ENCODE measurements at regions not wholly inside any gene's neighbourhood (a gene's known extent, or its start where the extent isn't known, plus 50 kb on each side); places are given as distances from the start of the nearest gene placed in this dataset.
"Not testable (repeated sequence)": the region's sequence is repeated elsewhere in the genome, so short reads cannot be mapped to it uniquely, and the experiment has no call there.

DNA sequence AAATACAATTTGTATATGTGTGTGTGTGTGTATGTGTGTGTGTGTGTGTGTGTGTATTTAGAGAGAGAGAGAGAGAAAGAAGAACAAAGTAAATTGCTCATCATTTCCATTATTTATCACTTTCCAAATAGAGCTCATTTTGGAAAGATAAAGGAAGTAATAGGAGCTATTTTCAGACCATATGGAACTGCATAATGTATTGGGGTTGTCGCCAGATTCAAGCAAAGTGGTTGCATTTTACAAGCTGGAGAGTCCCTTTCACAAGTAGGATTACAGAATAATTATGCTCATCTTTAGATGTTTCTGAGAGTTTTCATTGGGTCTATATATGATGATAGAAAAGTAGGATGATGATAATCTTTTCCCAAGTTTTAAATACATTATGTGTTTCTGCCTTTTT lies 842.7 kb upstream of the SLC10A2 start:
- no peak overlapping the region for H3K27ac ChIP-seq (ENCODE audit: low read length)
- no peak overlapping the region for H3K9ac ChIP-seq (ENCODE audit: low read length)
- H3K4me1 ChIP-seq (ENCODE audit: control insufficient read depth, low read depth, low read length): no peaks in the 10 kb centered on the region
- no peaks in the 10 kb centered on the region for H3K27me3 ChIP-seq (ENCODE audit: control insufficient read depth, insufficient read depth, low read length)
- no peaks in the 10 kb centered on the region for H3K36me3 ChIP-seq (ENCODE audit: control insufficient read depth, low read depth, low read length)
- no peaks in the 10 kb centered on the region for H3K9me3 ChIP-seq (ENCODE audit: control insufficient read depth, low read depth, low read length)
- H3K4me3 ChIP-seq (ENCODE audit: low read length): no peak overlapping the region

DNA sequence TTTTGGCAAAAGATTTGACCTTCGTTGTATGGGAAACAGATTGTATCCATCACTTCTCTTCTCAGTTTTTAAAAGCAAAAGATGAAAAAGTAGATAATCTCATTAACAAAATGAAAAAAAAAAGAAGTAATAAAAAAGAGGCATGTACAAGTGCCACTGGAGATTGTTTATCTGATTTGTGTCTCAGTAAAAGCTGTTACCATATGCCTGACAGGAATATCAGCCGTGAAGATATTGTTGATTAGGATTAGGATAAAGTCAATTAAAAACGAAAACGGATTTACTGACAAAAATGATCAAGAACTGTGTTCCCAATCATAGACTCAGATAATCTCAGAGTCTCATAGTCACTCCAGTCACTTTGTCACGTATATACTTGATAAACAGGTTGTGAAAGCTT lies 842.1 kb upstream of the SLC10A2 start:
- Histone ChIP-seq H3K4me1 (ENCODE audit: control insufficient read depth, low read depth, low read length) (no peaks in the 10 kb centered on the region), H3K27ac (ENCODE audit: low read length) (no peak overlapping the region), H3K36me3 (ENCODE audit: control insufficient read depth, low read depth, low read length) (no peaks in the 10 kb centered on the region), H3K9me3 (ENCODE audit: control insufficient read depth, low read depth, low read length) (no peaks in the 10 kb centered on the region), H3K9ac (ENCODE audit: low read length) (no peak overlapping the region), H3K4me3 (ENCODE audit: low read length) (no peak overlapping the region), H3K27me3 (ENCODE audit: control insufficient read depth, insufficient read depth, low read length) (no peaks in the 10 kb centered on the region)

- H3K9ac ChIP-seq (ENCODE audit: low read length): no peak overlapping the region
- H3K4me1 ChIP-seq (ENCODE audit: control insufficient read depth, low read depth, low read length): no peaks in the 10 kb centered on the region
- H3K27ac ChIP-seq (ENCODE audit: low read length): no peak overlapping the region
- H3K27me3 ChIP-seq (ENCODE audit: control insufficient read depth, insufficient read depth, low read length): no peaks in the 10 kb centered on the region
- H3K9me3 ChIP-seq (ENCODE audit: control insufficient read depth, low read depth, low read length): no peaks in the 10 kb centered on the region
- H3K36me3 ChIP-seq (ENCODE audit: control insufficient read depth, low read depth, low read length): no peaks in the 10 kb centered on the region
- no peak overlapping the region for H3K4me3 ChIP-seq (ENCODE audit: low read length)
These were observed 837.6 kb upstream of the SLC10A2 start for GRCh38 chr13:103903790-103904189.

DNA sequence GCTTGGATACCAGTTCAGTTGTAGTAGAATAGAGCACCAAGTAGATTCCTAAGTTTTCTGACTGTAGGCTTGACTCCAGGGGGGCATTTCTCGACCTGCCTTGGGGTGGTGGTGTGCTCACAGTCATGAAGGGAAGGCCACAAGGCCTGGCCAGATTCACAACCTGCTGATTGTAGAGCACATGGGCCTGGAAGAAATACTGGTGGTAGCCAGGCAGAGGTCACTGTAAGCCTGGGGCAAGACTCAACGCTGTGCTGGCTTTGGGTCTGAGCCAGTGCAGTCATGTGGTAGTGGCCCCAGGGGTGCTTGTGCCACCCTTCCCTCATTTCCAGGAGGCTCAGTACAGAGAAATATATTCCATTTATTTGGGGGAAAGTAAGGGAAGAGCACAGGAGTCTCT lies 832.3 kb upstream of the SLC10A2 start:
- H3K4me1 ChIP-seq (ENCODE audit: control insufficient read depth, low read depth, low read length): no peaks in the 10 kb centered on the region
- no peaks in the 10 kb centered on the region for H3K27me3 ChIP-seq (ENCODE audit: control insufficient read depth, insufficient read depth, low read length)
- H3K4me3 ChIP-seq (ENCODE audit: low read length): no peak overlapping the region
- no peaks in the 10 kb centered on the region for H3K9me3 ChIP-seq (ENCODE audit: control insufficient read depth, low read depth, low read length)
- no peak overlapping the region for H3K27ac ChIP-seq (ENCODE audit: low read length)
- no peak overlapping the region for H3K9ac ChIP-seq (ENCODE audit: low read length)
- no peaks in the 10 kb centered on the region for H3K36me3 ChIP-seq (ENCODE audit: control insufficient read depth, low read depth, low read length)

DNA sequence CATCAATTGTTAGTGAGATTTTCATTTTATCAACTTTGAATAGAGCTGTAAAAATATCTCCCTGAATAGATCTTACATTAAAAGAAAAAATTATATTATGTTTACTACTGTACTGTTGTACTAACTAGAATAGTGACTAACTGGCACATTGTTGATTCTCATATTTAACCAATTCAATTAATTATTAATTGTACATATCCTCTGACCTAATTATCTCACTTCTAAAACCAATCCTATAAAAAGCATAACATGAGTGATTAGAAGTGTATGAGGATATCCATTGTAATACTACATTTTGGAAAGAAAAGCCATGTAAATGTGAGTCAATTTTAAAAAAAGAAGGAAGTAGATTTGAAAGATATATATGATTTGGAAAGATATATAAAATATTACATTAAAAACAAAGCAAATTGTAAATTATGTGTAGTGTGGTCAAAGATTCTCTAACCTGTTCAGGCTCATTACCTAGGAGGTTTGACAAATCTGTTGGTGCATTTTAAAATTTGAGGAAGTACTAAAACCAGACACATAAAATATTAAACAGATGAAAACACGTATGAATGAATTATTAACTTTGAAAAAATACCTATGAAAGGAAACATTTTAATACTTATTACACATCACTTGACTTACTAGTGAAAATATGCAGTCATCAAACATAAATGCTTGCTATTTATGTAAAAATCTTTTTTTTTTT lies 829.8 kb upstream of the SLC10A2 start:
- no peaks in the 10 kb centered on the region for H3K4me1 ChIP-seq (ENCODE audit: control insufficient read depth, low read depth, low read length)
- no peaks in the 10 kb centered on the region for H3K36me3 ChIP-seq (ENCODE audit: control insufficient read depth, low read depth, low read length)
- H3K9me3 ChIP-seq (ENCODE audit: control insufficient read depth, low read depth, low read length): no peaks in the 10 kb centered on the region
- no peak overlapping the region for H3K27ac ChIP-seq (ENCODE audit: low read length)
- no peak overlapping the region for H3K4me3 ChIP-seq (ENCODE audit: low read length)
- H3K9ac ChIP-seq (ENCODE audit: low read length): no peak overlapping the region
- no peaks in the 10 kb centered on the region for H3K27me3 ChIP-seq (ENCODE audit: control insufficient read depth, insufficient read depth, low read length)

GRCh38 chr13:103894626-103895025 lies 828.4 kb upstream of the SLC10A2 start:
- Histone ChIP-seq H3K9me3 (ENCODE audit: control insufficient read depth, low read depth, low read length) (no peaks in the 10 kb centered on the region), H3K27ac (ENCODE audit: low read length) (no peak overlapping the region), H3K4me3 (ENCODE audit: low read length) (no peak overlapping the region), H3K4me1 (ENCODE audit: control insufficient read depth, low read depth, low read length) (no peaks in the 10 kb centered on the region), H3K27me3 (ENCODE audit: control insufficient read depth, insufficient read depth, low read length) (no peaks in the 10 kb centered on the region), H3K9ac (ENCODE audit: low read length) (no peak overlapping the region), H3K36me3 (ENCODE audit: control insufficient read depth, low read depth, low read length) (no peaks in the 10 kb centered on the region)

- Histone ChIP-seq H3K27ac (ENCODE audit: low read length) (no peak overlapping the region), H3K4me1 (ENCODE audit: control insufficient read depth, low read depth, low read length) (no peaks in the 10 kb centered on the region), H3K36me3 (ENCODE audit: control insufficient read depth, low read depth, low read length) (no peaks in the 10 kb centered on the region), H3K9me3 (ENCODE audit: control insufficient read depth, low read depth, low read length) (no peaks in the 10 kb centered on the region), H3K4me3 (ENCODE audit: low read length) (no peak overlapping the region), H3K9ac (ENCODE audit: low read length) (no peak overlapping the region), H3K27me3 (ENCODE audit: control insufficient read depth, insufficient read depth, low read length) (no peaks in the 10 kb centered on the region)
These were observed 818.0 kb upstream of the SLC10A2 start for GRCh38 chr13:103884101-103884723.

DNA sequence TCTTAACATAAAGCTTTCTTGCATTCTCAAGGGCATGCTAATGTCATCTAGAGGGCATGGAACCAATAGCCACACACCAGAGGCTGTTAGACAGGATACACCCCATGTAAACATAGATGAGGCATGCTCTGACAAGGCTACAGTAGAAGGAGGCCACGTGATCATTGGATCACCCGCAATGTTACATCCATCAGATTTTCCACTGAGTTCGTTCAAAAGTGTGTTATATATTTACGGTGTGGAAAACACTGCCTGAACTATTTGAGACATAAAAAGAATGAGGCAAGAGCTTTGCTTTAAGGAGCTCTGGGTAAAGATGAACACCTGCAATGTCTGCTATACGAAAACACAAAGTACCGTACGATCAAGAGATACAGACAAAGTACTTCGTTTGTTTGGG lies 817.5 kb upstream of the SLC10A2 start:
- no peak overlapping the region for H3K9ac ChIP-seq (ENCODE audit: low read length)
- no peaks in the 10 kb centered on the region for H3K4me1 ChIP-seq (ENCODE audit: control insufficient read depth, low read depth, low read length)
- H3K36me3 ChIP-seq (ENCODE audit: control insufficient read depth, low read depth, low read length): no peaks in the 10 kb centered on the region
- no peak overlapping the region for H3K4me3 ChIP-seq (ENCODE audit: low read length)
- no peaks in the 10 kb centered on the region for H3K27me3 ChIP-seq (ENCODE audit: control insufficient read depth, insufficient read depth, low read length)
- no peak overlapping the region for H3K27ac ChIP-seq (ENCODE audit: low read length)
- no peaks in the 10 kb centered on the region for H3K9me3 ChIP-seq (ENCODE audit: control insufficient read depth, low read depth, low read length)

DNA sequence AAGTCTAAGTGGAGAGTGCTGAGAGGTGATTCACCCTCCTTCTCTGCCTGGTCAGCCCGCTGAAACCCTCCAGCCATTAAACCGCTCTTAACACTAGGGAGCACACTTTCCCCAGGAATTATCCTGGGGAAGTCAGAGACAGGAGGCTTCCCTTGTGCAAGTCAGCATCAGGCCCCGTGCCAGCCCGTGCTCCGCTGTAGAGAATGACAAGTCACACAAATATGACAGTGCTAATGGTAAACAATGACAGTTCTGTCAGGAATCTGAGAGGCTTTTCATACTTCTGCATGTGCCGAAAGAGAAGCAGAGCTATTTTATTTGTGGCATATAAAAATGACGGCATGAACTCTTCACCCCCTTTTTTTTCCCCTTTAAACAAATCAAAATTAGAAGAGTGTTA lies 816.9 kb upstream of the SLC10A2 start:
- Histone ChIP-seq H3K9ac (ENCODE audit: low read length) (no peak overlapping the region), H3K4me3 (ENCODE audit: low read length) (peak overlapping the region; percentile 13), H3K27ac (ENCODE audit: low read length) (no peak overlapping the region), H3K36me3 (ENCODE audit: control insufficient read depth, low read depth, low read length) (no peaks in the 10 kb centered on the region), H3K4me1 (ENCODE audit: control insufficient read depth, low read depth, low read length) (no peaks in the 10 kb centered on the region), H3K27me3 (ENCODE audit: control insufficient read depth, insufficient read depth, low read length) (no peaks in the 10 kb centered on the region), H3K9me3 (ENCODE audit: control insufficient read depth, low read depth, low read length) (no peaks in the 10 kb centered on the region)

- not testable (repeated sequence) for H3K4me1 ChIP-seq (ENCODE audit: control insufficient read depth, low read depth, low read length); H3K9ac ChIP-seq (ENCODE audit: low read length); H3K36me3 ChIP-seq (ENCODE audit: control insufficient read depth, low read depth, low read length); H3K4me3 ChIP-seq (ENCODE audit: low read length); H3K27me3 ChIP-seq (ENCODE audit: control insufficient read depth, insufficient read depth, low read length); H3K9me3 ChIP-seq (ENCODE audit: control insufficient read depth, low read depth, low read length); H3K27ac ChIP-seq (ENCODE audit: low read length)
These were observed 813.9 kb upstream of the SLC10A2 start for GRCh38 chr13:103880146-103880545.

DNA sequence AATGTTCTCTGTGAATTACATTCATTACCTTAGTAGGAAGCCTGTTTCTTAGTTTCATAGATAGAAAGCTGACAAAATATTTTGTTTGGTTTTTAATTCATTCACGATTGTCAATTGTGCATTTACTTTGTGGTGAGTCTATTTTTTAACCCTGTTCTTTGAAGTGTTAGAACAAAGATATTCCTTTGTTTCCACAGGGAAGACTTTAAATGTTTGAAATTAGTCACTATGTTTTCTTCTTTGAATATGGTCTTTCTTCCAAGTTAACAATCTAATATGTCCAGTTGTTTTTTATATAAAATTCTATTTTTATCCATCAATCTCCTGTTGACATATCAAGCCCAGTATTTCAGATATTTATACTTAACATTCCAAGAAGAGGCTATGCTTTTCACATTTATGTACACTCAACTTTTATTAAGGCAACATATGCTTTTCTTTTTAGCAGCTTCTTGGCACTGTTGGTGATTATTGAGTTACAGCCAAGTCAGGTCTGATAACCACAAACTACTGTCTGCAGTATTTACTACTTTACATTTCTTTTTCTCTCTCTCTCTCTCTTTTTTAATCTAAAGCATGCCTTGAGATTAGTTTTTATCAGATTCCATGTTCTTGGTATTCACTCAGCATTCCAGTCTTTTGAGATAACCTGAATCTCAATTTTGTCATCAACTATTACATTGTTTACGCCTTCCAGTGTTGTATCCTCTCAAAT lies 812.8 kb upstream of the SLC10A2 start:
- Histone ChIP-seq H3K9me3 (ENCODE audit: control insufficient read depth, low read depth, low read length) (no peaks in the 10 kb centered on the region), H3K27me3 (ENCODE audit: control insufficient read depth, insufficient read depth, low read length) (no peaks in the 10 kb centered on the region), H3K4me1 (ENCODE audit: control insufficient read depth, low read depth, low read length) (no peaks in the 10 kb centered on the region), H3K4me3 (ENCODE audit: low read length) (no peak overlapping the region), H3K27ac (ENCODE audit: low read length) (no peak overlapping the region), H3K9ac (ENCODE audit: low read length) (no peak overlapping the region), H3K36me3 (ENCODE audit: control insufficient read depth, low read depth, low read length) (no peaks in the 10 kb centered on the region)

- H3K9ac ChIP-seq (ENCODE audit: low read length): no peak overlapping the region
- H3K27me3 ChIP-seq (ENCODE audit: control insufficient read depth, insufficient read depth, low read length): no peaks in the 10 kb centered on the region
- no peaks in the 10 kb centered on the region for H3K9me3 ChIP-seq (ENCODE audit: control insufficient read depth, low read depth, low read length)
- no peak overlapping the region for H3K27ac ChIP-seq (ENCODE audit: low read length)
- H3K4me3 ChIP-seq (ENCODE audit: low read length): no peak overlapping the region
- no peaks in the 10 kb centered on the region for H3K36me3 ChIP-seq (ENCODE audit: control insufficient read depth, low read depth, low read length)
- no peaks in the 10 kb centered on the region for H3K4me1 ChIP-seq (ENCODE audit: control insufficient read depth, low read depth, low read length)
These were observed 810.4 kb upstream of the SLC10A2 start for GRCh38 chr13:103876571-103876970.
